ENCODE measurements at regions not wholly inside any gene's neighbourhood (a gene's known extent, or its start where the extent isn't known, plus 50 kb on each side); places are given as distances from the start of the nearest gene placed in this dataset.

DNA sequence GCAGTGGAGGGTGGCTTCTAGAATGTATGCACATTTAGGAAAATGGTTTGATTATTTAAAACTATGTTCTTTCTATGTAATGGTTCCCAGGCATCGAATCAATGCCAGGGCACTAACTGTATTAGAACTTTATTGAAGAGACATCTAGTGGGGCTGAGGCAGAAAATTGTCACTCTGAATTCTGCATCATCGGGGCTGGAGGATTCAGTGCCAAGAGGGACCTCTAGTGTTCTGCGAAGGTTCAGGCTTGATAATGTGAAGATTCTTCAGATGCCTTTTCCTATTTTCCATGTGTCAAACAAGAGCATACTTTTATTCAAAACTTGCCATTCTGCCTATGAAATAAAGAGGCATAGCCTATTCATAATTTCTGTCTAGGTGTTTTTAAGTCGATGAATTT, 146.3 kb downstream of the CAND1 start:
- TF ChIP-seq, protein P1, sequence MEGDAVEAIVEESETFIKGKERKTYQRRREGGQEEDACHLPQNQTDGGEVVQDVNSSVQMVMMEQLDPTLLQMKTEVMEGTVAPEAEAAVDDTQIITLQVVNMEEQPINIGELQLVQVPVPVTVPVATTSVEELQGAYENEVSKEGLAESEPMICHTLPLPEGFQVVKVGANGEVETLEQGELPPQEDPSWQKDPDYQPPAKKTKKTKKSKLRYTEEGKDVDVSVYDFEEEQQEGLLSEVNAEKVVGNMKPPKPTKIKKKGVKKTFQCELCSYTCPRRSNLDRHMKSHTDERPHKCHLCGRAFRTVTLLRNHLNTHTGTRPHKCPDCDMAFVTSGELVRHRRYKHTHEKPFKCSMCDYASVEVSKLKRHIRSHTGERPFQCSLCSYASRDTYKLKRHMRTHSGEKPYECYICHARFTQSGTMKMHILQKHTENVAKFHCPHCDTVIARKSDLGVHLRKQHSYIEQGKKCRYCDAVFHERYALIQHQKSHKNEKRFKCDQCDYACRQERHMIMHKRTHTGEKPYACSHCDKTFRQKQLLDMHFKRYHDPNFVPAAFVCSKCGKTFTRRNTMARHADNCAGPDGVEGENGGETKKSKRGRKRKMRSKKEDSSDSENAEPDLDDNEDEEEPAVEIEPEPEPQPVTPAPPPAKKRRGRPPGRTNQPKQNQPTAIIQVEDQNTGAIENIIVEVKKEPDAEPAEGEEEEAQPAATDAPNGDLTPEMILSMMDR (IDR thresholded peaks at IDR 0.05; ENCODE audit: low read length) = no peak
- TF ChIP-seq EZH2 (optimal IDR thresholded peaks at IDR 0.05; ENCODE audit: low read depth, low read length) = no peak

Measured in MM.1S (cell line).